WTC11 (cell line): ENCODE measurements at regions not wholly inside any gene's neighbourhood (a gene's known extent, or its start where the extent isn't known, plus 50 kb on each side); places are given as distances from the start of the nearest gene placed in this dataset.

Source experiments
- ATAC-seq: fragments of 200-7000 bp; cut with Tn5 transposase; 2 replicates; pipeline ENCODE4 v1.10.0; 2021; ENCODE audit warnings: mild to moderate bottlenecking, moderate library complexity
- CTCF ChIA-PET: fragments of 300-600 bp; sonication (Branson Sonifier 250); formaldehyde crosslinking; loops from one replicate; lab custom pipeline; 2021; ENCODE audit warnings: antibody characterized with exemption; lab: Charles Lee
- POLR2A ChIA-PET: fragments of 350-600 bp; sonication (Branson Sonifier 250); formaldehyde crosslinking; loops from one replicate; lab custom pipeline; 2021; ENCODE audit warnings: antibody characterized with exemption; lab: Charles Lee
- DNase-seq: peaks from one replicate; pipeline ENCODE4 v3.0.0; 2021; ENCODE audit warnings: low spot score
- H3K27ac Mint-ChIP-seq: 2 replicates; pipeline ENCODE4 v1.8.0; 2021; ENCODE audit warnings: mixed read lengths
- H3K27me3 Mint-ChIP-seq: 2 replicates; pipeline ENCODE4 v1.8.0; 2021; ENCODE audit warnings: low read depth, mild to moderate bottlenecking, moderate library complexity, mixed read lengths
- H3K36me3 Mint-ChIP-seq: 2 replicates; pipeline ENCODE4 v1.8.0; 2021; ENCODE audit warnings: mixed read lengths
- H3K4me1 Mint-ChIP-seq: 2 replicates; pipeline ENCODE4 v1.8.0; 2022; ENCODE audit warnings: mixed read lengths
- H3K4me3 Mint-ChIP-seq: 2 replicates; pipeline ENCODE4 v1.8.0; 2021; ENCODE audit warnings: mild to moderate bottlenecking, moderate library complexity, mixed read lengths
- H3K9me3 Mint-ChIP-seq: 2 replicates; pipeline ENCODE4 v1.8.0; 2021; ENCODE audit warnings: mixed read lengths
- CREM ChIP-seq: sonication (generic); formaldehyde crosslinking; IDR thresholded peaks from 2 replicates; pipeline ENCODE4 v1.8.1; 2022; ENCODE audit warnings: mild to moderate bottlenecking, missing genetic modification reagents, moderate library complexity
- IRF2 ChIP-seq: sonication (generic); formaldehyde crosslinking; IDR thresholded peaks from 2 replicates; pipeline ENCODE4 v1.8.0; 2022; ENCODE audit warnings: low read depth, missing genetic modification reagents, borderline replicate concordance
- NR1H2 ChIP-seq: sonication (generic); formaldehyde crosslinking; IDR thresholded peaks from 2 replicates; pipeline ENCODE4 v1.9.0; 2021; ENCODE audit warnings: mild to moderate bottlenecking, moderate library complexity, missing genetic modification reagents
- PRRX2 ChIP-seq: fragments of 250-450 bp; sonication (Bioruptor Pico); IDR thresholded peaks from 2 replicates; pipeline ENCODE4 v1.8.0; 2021; ENCODE audit warnings: mild to moderate bottlenecking
- RELA ChIP-seq: sonication (generic); formaldehyde crosslinking; IDR thresholded peaks from 2 replicates; pipeline ENCODE4 v1.8.1; 2022; ENCODE audit warnings: missing genetic modification reagents, mild to moderate bottlenecking, borderline replicate concordance
- SOX15 ChIP-seq: fragments of 250-450 bp; sonication (Bioruptor Pico); IDR thresholded peaks from 2 replicates; pipeline ENCODE4 v1.9.0; 2021; ENCODE audit warnings: mild to moderate bottlenecking
- TEAD4 ChIP-seq: sonication (generic); formaldehyde crosslinking; IDR thresholded peaks from 2 replicates; pipeline ENCODE4 v1.8.0; 2022; ENCODE audit warnings: mild to moderate bottlenecking, missing genetic modification reagents
- ZNF232 ChIP-seq: sonication (generic); formaldehyde crosslinking; IDR thresholded peaks from 2 replicates; pipeline ENCODE4 v1.8.0; 2022; ENCODE audit warnings: mild to moderate bottlenecking, missing genetic modification reagents
- ZNF317 ChIP-seq: sonication (generic); formaldehyde crosslinking; IDR thresholded peaks from 2 replicates; pipeline ENCODE4 v1.8.1; 2023; ENCODE audit warnings: low read depth, mild to moderate bottlenecking, moderate library complexity, missing genetic modification reagents, borderline replicate concordance
- TF ChIP-seq, protein P1 (sequence below): fragments of 250-450 bp; sonication (Bioruptor Pico); IDR thresholded peaks from 2 replicates; pipeline ENCODE4 v2.1.2; 2022; ENCODE audit warnings: mild to moderate bottlenecking, moderate library complexity
- TF ChIP-seq, protein P2 (sequence below): fragments of 250-450 bp; sonication (Bioruptor Pico); IDR thresholded peaks from 2 replicates; pipeline ENCODE4 v1.9.0; 2021; ENCODE audit warnings: moderate library complexity, mild to moderate bottlenecking, inconsistent platforms, borderline replicate concordance
- TF ChIP-seq, protein P3 (sequence below): sonication (generic); formaldehyde crosslinking; IDR thresholded peaks from 2 replicates; pipeline ENCODE4 v1.8.1; 2023; ENCODE audit warnings: mild to moderate bottlenecking, missing genetic modification reagents, borderline replicate concordance
- TF ChIP-seq, protein P4 (sequence below): sonication (generic); formaldehyde crosslinking; IDR thresholded peaks from 2 replicates; pipeline ENCODE4 v1.8.1; 2022; ENCODE audit warnings: missing genetic modification reagents, borderline replicate concordance
- TF ChIP-seq, protein P5 (sequence below): sonication (generic); formaldehyde crosslinking; IDR thresholded peaks from 2 replicates; pipeline ENCODE4 v1.8.1; 2023; ENCODE audit warnings: mild to moderate bottlenecking, moderate library complexity, missing genetic modification reagents
- TF ChIP-seq, protein P6 (sequence below): sonication (generic); formaldehyde crosslinking; IDR thresholded peaks from 2 replicates; pipeline ENCODE4 v1.8.0; 2022; ENCODE audit warnings: mild to moderate bottlenecking, missing genetic modification reagents
- TF ChIP-seq, protein P7 (sequence below): sonication (generic); formaldehyde crosslinking; IDR thresholded peaks from 2 replicates; pipeline ENCODE4 v1.8.1; 2022; ENCODE audit warnings: mild to moderate bottlenecking, moderate library complexity, missing genetic modification reagents

DNA sequence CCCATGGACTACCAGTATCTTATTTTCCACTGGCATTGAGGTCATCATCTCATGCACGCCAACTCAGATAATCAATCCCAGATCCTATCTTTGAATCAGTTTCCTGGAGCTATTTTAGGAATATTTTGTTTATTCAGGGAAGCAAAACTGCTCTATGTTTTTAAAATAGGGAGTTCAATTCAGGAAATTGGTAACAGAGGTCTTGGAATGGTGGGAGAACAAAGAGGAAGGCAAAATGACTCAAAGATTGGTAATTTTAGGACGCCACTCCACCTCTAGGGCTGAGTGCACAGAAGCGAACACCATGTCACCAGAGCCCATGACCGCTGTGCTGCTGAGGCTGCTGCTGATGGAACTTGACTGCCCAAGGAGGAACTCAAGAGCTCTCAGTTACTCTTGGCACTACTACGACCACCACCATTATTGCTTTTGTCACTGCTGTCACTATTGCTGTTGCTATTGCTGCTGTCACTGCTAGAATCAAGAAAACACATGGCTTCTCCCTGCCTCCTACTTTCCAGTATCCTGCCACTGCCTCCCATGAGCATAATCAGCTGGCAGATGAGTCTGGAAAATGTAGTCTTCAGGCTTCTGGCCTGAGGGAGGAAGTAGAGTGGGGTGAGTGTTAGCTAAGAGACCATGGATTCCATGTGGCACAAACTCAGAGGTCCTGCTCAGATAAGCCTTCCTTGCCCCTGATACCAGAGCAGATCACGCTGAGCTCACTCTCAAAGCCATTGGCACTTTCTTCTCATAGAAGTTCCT lies 71.6 kb upstream of the CNIH3 start:
- H3K36me3 Mint-ChIP-seq = no peaks in the 10 kb centered on the region
- POLR2A ChIA-PET = no interaction called here
- no peak for DNase-seq
- no peak overlapping the region for H3K4me3 Mint-ChIP-seq
- peaks cover 18% of the 10 kb centered on the region for H3K9me3 Mint-ChIP-seq
- peaks cover 8% of the 10 kb centered on the region for H3K27me3 Mint-ChIP-seq
- no peak overlapping the region for H3K27ac Mint-ChIP-seq
- ATAC-seq = no peak
- peaks cover 8% of the 10 kb centered on the region for H3K4me1 Mint-ChIP-seq
- TF ChIP-seq, protein P1, sequence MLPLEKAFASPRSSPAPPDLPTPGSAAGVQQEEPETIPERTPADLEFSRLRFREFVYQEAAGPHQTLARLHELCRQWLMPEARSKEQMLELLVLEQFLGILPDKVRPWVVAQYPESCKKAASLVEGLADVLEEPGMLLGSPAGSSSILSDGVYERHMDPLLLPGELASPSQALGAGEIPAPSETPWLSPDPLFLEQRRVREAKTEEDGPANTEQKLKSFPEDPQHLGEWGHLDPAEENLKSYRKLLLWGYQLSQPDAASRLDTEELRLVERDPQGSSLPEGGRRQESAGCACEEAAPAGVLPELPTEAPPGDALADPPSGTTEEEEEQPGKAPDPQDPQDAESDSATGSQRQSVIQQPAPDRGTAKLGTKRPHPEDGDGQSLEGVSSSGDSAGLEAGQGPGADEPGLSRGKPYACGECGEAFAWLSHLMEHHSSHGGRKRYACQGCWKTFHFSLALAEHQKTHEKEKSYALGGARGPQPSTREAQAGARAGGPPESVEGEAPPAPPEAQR = no peak
- TF ChIP-seq IRF2 (CRISPR knock-in tag) = no peak
- TF ChIP-seq PRRX2 (CRISPR knock-in tag) = no peak
- no peak for TF ChIP-seq RELA (CRISPR knock-in tag)
- TF ChIP-seq, protein P2, sequence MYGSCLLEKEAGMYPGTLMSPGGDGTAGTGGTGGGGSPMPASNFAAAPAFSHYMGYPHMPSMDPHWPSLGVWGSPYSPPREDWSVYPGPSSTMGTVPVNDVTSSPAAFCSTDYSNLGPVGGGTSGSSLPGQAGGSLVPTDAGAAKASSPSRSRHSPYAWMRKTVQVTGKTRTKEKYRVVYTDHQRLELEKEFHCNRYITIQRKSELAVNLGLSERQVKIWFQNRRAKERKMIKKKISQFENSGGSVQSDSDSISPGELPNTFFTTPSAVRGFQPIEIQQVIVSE (CRISPR knock-in tag) = no peak
- TF ChIP-seq, protein P3, sequence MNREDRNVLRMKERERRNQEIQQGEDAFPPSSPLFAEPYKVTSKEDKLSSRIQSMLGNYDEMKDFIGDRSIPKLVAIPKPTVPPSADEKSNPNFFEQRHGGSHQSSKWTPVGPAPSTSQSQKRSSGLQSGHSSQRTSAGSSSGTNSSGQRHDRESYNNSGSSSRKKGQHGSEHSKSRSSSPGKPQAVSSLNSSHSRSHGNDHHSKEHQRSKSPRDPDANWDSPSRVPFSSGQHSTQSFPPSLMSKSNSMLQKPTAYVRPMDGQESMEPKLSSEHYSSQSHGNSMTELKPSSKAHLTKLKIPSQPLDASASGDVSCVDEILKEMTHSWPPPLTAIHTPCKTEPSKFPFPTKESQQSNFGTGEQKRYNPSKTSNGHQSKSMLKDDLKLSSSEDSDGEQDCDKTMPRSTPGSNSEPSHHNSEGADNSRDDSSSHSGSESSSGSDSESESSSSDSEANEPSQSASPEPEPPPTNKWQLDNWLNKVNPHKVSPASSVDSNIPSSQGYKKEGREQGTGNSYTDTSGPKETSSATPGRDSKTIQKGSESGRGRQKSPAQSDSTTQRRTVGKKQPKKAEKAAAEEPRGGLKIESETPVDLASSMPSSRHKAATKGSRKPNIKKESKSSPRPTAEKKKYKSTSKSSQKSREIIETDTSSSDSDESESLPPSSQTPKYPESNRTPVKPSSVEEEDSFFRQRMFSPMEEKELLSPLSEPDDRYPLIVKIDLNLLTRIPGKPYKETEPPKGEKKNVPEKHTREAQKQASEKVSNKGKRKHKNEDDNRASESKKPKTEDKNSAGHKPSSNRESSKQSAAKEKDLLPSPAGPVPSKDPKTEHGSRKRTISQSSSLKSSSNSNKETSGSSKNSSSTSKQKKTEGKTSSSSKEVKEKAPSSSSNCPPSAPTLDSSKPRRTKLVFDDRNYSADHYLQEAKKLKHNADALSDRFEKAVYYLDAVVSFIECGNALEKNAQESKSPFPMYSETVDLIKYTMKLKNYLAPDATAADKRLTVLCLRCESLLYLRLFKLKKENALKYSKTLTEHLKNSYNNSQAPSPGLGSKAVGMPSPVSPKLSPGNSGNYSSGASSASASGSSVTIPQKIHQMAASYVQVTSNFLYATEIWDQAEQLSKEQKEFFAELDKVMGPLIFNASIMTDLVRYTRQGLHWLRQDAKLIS (CRISPR knock-in tag) = no peak
- TF ChIP-seq CREM (CRISPR knock-in tag) = no peak
- TF ChIP-seq, protein P4, sequence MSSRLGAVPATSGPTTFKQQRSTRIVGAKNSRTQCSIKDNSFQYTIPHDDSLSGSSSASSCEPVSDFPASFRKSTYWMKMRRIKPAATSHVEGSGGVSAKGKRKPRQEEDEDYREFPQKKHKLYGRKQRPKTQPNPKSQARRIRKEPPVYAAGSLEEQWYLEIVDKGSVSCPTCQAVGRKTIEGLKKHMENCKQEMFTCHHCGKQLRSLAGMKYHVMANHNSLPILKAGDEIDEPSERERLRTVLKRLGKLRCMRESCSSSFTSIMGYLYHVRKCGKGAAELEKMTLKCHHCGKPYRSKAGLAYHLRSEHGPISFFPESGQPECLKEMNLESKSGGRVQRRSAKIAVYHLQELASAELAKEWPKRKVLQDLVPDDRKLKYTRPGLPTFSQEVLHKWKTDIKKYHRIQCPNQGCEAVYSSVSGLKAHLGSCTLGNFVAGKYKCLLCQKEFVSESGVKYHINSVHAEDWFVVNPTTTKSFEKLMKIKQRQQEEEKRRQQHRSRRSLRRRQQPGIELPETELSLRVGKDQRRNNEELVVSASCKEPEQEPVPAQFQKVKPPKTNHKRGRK = no peak
- no peak for TF ChIP-seq SOX15 (CRISPR knock-in tag)
- no peak for TF ChIP-seq ZNF232 (CRISPR knock-in tag)
- no peak for TF ChIP-seq TEAD4 (CRISPR knock-in tag)
- TF ChIP-seq, protein P5, sequence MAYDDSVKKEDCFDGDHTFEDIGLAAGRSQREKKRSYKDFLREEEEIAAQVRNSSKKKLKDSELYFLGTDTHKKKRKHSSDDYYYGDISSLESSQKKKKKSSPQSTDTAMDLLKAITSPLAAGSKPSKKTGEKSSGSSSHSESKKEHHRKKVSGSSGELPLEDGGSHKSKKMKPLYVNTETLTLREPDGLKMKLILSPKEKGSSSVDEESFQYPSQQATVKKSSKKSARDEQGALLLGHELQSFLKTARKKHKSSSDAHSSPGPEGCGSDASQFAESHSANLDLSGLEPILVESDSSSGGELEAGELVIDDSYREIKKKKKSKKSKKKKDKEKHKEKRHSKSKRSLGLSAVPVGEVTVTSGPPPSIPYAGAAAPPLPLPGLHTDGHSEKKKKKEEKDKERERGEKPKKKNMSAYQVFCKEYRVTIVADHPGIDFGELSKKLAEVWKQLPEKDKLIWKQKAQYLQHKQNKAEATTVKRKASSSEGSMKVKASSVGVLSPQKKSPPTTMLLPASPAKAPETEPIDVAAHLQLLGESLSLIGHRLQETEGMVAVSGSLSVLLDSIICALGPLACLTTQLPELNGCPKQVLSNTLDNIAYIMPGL (CRISPR knock-in tag) = no peak
- TF ChIP-seq, protein P6, sequence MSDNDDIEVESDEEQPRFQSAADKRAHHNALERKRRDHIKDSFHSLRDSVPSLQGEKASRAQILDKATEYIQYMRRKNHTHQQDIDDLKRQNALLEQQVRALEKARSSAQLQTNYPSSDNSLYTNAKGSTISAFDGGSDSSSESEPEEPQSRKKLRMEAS (CRISPR knock-in tag) = no peak
- TF ChIP-seq NR1H2 (CRISPR knock-in tag) = no peak
- no peak for TF ChIP-seq ZNF317 (CRISPR knock-in tag)
- TF ChIP-seq, protein P7, sequence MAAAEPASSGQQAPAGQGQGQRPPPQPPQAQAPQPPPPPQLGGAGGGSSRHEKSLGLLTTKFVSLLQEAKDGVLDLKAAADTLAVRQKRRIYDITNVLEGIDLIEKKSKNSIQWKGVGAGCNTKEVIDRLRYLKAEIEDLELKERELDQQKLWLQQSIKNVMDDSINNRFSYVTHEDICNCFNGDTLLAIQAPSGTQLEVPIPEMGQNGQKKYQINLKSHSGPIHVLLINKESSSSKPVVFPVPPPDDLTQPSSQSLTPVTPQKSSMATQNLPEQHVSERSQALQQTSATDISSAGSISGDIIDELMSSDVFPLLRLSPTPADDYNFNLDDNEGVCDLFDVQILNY = no peak
- CTCF ChIA-PET = no interaction called here
